Astrocyte (in vitro differentiated cells and primary cell): ENCODE measurements at regions not wholly inside any gene's neighbourhood (a gene's known extent, or its start where the extent isn't known, plus 50 kb on each side); places are given as distances from the start of the nearest gene placed in this dataset.

Source experiments
- DNase-seq: peaks from one replicate; pipeline ENCODE4 v3.0.0-alpha.2; 2010; ENCODE audit warnings: low read depth
- FAIRE-seq: peaks from 2 replicates; lab custom pipeline; 2011; peaks lifted over from hg19 to GRCh38; lab: Jason Lieb, UNC
- H2AFZ ChIP-seq: 2 replicates; pipeline ENCODE4 v1.6.0; 2012; ENCODE audit warnings: low read depth, low read length, inconsistent platforms
- H3K27ac ChIP-seq: 2 replicates; pipeline ENCODE4 v1.5.1; 2011; ENCODE audit warnings: low read depth, low read length, inconsistent platforms
- H3K27me3 ChIP-seq: 2 replicates; pipeline ENCODE4 v1.6.0; 2011; ENCODE audit warnings: low read length, inconsistent platforms; ENCODE audit not compliant: insufficient read depth
- H3K36me3 ChIP-seq: 2 replicates; pipeline ENCODE4 v1.5.1; 2011; ENCODE audit warnings: low read length, inconsistent platforms; ENCODE audit not compliant: insufficient read depth
- H3K4me1 ChIP-seq: 2 replicates; pipeline ENCODE4 v1.5.1; 2011; ENCODE audit warnings: low read length, inconsistent platforms; ENCODE audit not compliant: insufficient read depth
- H3K4me2 ChIP-seq: 2 replicates; pipeline ENCODE4 v1.6.0; 2012; ENCODE audit warnings: low read length, inconsistent platforms
- H3K4me3 ChIP-seq: 2 replicates; pipeline ENCODE4 v1.5.1; 2011; ENCODE audit warnings: low read depth, mild to moderate bottlenecking, low read length, inconsistent platforms; ENCODE audit not compliant: insufficient read depth
- H3K79me2 ChIP-seq: 2 replicates; pipeline ENCODE4 v1.6.0; 2012; ENCODE audit warnings: mild to moderate bottlenecking, low read length, inconsistent platforms; ENCODE audit not compliant: insufficient read depth
- H3K9ac ChIP-seq: 2 replicates; pipeline ENCODE4 v1.6.0; 2012; ENCODE audit warnings: mild to moderate bottlenecking, low read length, inconsistent platforms
- H3K9me3 ChIP-seq: 2 replicates; pipeline ENCODE4 v1.5.1; 2012; ENCODE audit warnings: low read depth, mild to moderate bottlenecking, low read length, inconsistent platforms; ENCODE audit not compliant: insufficient read depth
- H4K20me1 ChIP-seq: 2 replicates; pipeline ENCODE4 v1.6.0; 2012; ENCODE audit warnings: low read length, inconsistent platforms; ENCODE audit not compliant: insufficient read depth
- H3K27ac Mint-ChIP-seq: one replicate; pipeline ENCODE4 v1.8.0; 2021; ENCODE audit warnings: mild to moderate bottlenecking, mixed read lengths; ENCODE audit not compliant: unreplicated experiment
- H3K27me3 Mint-ChIP-seq: one replicate; pipeline ENCODE4 v1.8.0; 2021; ENCODE audit warnings: low read depth, mixed read lengths; ENCODE audit not compliant: unreplicated experiment
- H3K36me3 Mint-ChIP-seq: one replicate; pipeline ENCODE4 v1.8.0; 2021; ENCODE audit warnings: low read depth, mixed read lengths; ENCODE audit not compliant: unreplicated experiment
- H3K4me1 Mint-ChIP-seq: one replicate; pipeline ENCODE4 v1.8.0; 2021; ENCODE audit warnings: low read depth, mixed read lengths; ENCODE audit not compliant: unreplicated experiment
- H3K4me3 Mint-ChIP-seq: one replicate; pipeline ENCODE4 v1.8.0; 2021; ENCODE audit warnings: mild to moderate bottlenecking, moderate library complexity, mixed read lengths; ENCODE audit not compliant: unreplicated experiment
- H3K9me3 Mint-ChIP-seq: one replicate; pipeline ENCODE4 v1.8.0; 2021; ENCODE audit warnings: mild to moderate bottlenecking, mixed read lengths; ENCODE audit not compliant: unreplicated experiment
- EZH2 ChIP-seq: IDR thresholded peaks from 2 replicates; pipeline ENCODE4 v1.6.1; 2012; ENCODE audit warnings: mild to moderate bottlenecking, low read length, inconsistent platforms; ENCODE audit not compliant: insufficient read depth
- TF ChIP-seq, protein P1 (sequence below): IDR thresholded peaks from 2 replicates; pipeline ENCODE4 v1.5.1; 2011; ENCODE audit warnings: low read depth, mild to moderate bottlenecking, inconsistent platforms, low read length, moderate library complexity; ENCODE audit not compliant: insufficient read depth

DNA sequence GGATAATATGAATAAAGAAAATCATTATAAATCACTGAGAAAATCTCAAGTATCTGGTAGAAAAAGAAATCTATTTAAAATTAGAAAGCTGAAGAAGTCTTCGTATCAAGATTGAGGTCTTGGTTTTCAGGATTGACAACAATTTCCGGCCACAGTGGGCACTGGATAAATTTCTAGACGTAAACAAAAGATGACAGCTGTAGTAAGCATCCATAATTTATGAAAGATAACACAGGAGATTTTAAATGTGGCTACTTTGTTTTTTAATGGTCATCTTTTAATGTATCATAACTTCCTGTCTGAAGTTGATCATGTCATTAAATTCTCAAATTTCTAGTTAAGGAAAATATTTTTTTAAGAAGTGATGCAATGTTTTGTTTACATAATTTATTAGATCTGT is 444.2 kb downstream of the HTR1B start:
- Histone ChIP-seq H3K36me3 (no peaks in the 10 kb centered on the region), H3K4me1 (no peaks in the 10 kb centered on the region), H3K27me3 (no peaks in the 10 kb centered on the region), H3K4me2 (no peak overlapping the region), H3K9me3 (no peaks in the 10 kb centered on the region), H3K9ac (no peak overlapping the region), H2AFZ (no peak overlapping the region), H3K27ac (no peak overlapping the region), H4K20me1 (no peaks in the 10 kb centered on the region), H3K79me2 (no peaks in the 10 kb centered on the region), H3K4me3 (no peak overlapping the region)
- Mint-ChIP-seq H3K27me3 (no peaks in the 10 kb centered on the region), H3K9me3 (no peaks in the 10 kb centered on the region), H3K36me3 (no peaks in the 10 kb centered on the region), H3K4me1 (peaks cover 14% of the 10 kb centered on the region), H3K27ac (no peak overlapping the region), H3K4me3 (no peak overlapping the region)
- TF ChIP-seq, protein P1, sequence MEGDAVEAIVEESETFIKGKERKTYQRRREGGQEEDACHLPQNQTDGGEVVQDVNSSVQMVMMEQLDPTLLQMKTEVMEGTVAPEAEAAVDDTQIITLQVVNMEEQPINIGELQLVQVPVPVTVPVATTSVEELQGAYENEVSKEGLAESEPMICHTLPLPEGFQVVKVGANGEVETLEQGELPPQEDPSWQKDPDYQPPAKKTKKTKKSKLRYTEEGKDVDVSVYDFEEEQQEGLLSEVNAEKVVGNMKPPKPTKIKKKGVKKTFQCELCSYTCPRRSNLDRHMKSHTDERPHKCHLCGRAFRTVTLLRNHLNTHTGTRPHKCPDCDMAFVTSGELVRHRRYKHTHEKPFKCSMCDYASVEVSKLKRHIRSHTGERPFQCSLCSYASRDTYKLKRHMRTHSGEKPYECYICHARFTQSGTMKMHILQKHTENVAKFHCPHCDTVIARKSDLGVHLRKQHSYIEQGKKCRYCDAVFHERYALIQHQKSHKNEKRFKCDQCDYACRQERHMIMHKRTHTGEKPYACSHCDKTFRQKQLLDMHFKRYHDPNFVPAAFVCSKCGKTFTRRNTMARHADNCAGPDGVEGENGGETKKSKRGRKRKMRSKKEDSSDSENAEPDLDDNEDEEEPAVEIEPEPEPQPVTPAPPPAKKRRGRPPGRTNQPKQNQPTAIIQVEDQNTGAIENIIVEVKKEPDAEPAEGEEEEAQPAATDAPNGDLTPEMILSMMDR, result no peak
- no peak for TF ChIP-seq EZH2
- DNase-seq (no peak), FAIRE-seq (no peak)

DNA sequence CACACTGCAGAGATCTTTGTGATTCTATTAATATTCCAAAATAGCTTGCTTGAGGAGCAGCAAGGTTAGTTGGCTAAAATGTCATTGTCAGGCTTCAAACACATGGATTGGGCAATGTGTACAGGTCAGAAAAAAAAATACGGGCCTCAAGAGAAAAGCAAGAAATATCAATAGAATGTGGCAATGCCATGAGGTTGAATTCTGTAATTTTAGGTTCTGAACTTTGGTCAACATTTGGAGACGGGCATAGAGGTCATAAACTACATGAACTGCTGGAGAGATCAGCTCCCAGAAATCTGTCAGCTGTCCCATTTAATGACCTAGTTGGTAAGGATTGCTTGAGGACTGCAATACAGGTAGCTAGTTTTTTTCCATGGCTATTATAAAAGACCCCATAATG is 445.8 kb downstream of the HTR1B start:
- no peaks in the 10 kb centered on the region for H3K36me3 Mint-ChIP-seq
- no peaks in the 10 kb centered on the region for H4K20me1 ChIP-seq
- H3K9ac ChIP-seq, result no peak overlapping the region
- H3K36me3 ChIP-seq, result no peaks in the 10 kb centered on the region
- no peaks in the 10 kb centered on the region for H3K9me3 ChIP-seq
- FAIRE-seq (no peak), DNase-seq (no peak)
- no peak overlapping the region for H3K27ac ChIP-seq
- H3K27me3 Mint-ChIP-seq, result no peaks in the 10 kb centered on the region
- no peaks in the 10 kb centered on the region for H3K27me3 ChIP-seq
- no peak overlapping the region for H2AFZ ChIP-seq
- peaks cover 2% of the 10 kb centered on the region for H3K9me3 Mint-ChIP-seq
- no peak overlapping the region for H3K4me3 Mint-ChIP-seq
- no peak overlapping the region for H3K27ac Mint-ChIP-seq
- TF ChIP-seq, protein P1, result no peak
- TF ChIP-seq EZH2, result no peak
- H3K79me2 ChIP-seq, result no peaks in the 10 kb centered on the region
- no peak overlapping the region for H3K4me3 ChIP-seq
- H3K4me2 ChIP-seq, result no peak overlapping the region
- H3K4me1 Mint-ChIP-seq, result peaks cover 14% of the 10 kb centered on the region
- no peaks in the 10 kb centered on the region for H3K4me1 ChIP-seq

DNA sequence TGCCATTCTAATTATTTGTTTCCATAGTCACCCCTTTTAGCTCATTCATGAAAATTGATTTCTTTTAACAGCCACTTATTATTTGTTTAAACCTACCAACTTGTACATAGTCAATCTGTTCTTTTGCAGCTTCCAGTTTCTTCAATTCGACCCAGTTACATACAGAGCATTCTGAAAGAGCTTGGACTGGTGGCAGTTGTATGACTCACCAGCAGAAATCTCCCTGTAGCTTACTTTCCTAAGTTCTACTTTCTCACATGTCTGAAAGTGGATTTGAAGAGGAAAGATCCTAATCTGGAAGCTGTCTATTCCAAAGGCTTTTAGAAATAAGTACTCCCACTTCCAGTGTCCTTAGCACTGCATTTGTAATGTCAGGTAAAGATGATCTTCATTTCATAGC is 447.9 kb downstream of the HTR1B start:
- Histone ChIP-seq H3K4me3 (no peak overlapping the region), H3K4me2 (no peak overlapping the region), H3K9ac (no peak overlapping the region), H3K27me3 (no peaks in the 10 kb centered on the region), H4K20me1 (no peaks in the 10 kb centered on the region), H3K36me3 (no peaks in the 10 kb centered on the region), H3K4me1 (no peaks in the 10 kb centered on the region), H2AFZ (no peak overlapping the region), H3K79me2 (no peaks in the 10 kb centered on the region), H3K27ac (no peak overlapping the region), H3K9me3 (no peaks in the 10 kb centered on the region)
- Mint-ChIP-seq H3K27me3 (no peaks in the 10 kb centered on the region), H3K36me3 (peaks cover 2% of the 10 kb centered on the region), H3K27ac (peak overlapping the region; percentile 38), H3K9me3 (peaks cover 2% of the 10 kb centered on the region), H3K4me1 (peaks cover 14% of the 10 kb centered on the region), H3K4me3 (no peak overlapping the region)
- DNase-seq, result peak; percentile 39
- no peak for FAIRE-seq
- TF ChIP-seq EZH2, result no peak
- TF ChIP-seq, protein P1, result no peak
